Medulla oblongata (tissue), 1 donor: ENCODE measurements at regions not wholly inside any gene's neighbourhood (a gene's known extent, or its start where the extent isn't known, plus 50 kb on each side); places are given as distances from the start of the nearest gene placed in this dataset.
"Not testable (repeated sequence)": the region's sequence is repeated elsewhere in the genome, so short reads cannot be mapped to it uniquely, and the experiment has no call there.

Experiments
- DNase-seq: peaks from one replicate; pipeline ENCODE4 v3.0.0-alpha.2; 2015; ENCODE audit errors: extremely low spot score

GRCh38 chr13:63345835-63346234 lies 1930.2 kb upstream of the PCDH20 start:
- no peak for DNase-seq

DNA sequence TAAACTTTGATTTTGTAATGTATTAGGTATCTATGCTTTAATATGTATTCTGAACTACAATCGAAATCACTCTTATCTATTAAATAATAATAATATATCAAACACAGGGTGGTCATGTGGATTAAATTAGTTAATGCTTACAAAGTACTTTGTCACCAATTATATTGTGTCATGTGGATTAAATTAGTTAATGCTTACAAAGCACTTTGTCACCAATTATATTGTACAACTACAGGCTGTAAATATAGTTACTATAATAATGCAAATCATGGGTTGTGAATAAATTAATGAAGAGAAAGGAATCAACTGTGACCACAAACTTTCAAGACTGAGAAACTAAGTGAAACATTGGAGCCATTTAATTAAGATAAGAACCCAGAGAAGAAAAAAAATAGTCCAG lies 1929.1 kb upstream of the PCDH20 start:
- no peak for DNase-seq

DNA sequence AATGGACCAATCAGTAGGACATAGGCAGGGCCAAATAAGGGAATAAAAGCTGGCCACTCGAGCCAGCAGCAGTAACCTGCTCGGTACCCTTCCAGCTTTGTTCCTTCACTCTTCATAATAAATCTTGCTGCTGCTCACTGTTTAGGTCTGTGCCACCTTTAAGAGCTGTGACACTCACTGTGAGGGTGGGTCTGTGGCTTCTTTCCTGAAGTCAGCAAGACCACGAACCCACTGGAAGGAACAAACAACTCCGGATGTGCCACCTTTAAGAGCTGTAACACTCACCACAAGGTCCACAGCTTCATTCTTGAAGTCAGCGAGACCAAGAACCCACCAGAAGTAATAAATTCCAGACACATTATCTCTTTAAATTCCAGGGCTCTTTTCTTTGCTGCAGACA lies 1922.3 kb upstream of the PCDH20 start:
- DNase-seq: no peak

DNA sequence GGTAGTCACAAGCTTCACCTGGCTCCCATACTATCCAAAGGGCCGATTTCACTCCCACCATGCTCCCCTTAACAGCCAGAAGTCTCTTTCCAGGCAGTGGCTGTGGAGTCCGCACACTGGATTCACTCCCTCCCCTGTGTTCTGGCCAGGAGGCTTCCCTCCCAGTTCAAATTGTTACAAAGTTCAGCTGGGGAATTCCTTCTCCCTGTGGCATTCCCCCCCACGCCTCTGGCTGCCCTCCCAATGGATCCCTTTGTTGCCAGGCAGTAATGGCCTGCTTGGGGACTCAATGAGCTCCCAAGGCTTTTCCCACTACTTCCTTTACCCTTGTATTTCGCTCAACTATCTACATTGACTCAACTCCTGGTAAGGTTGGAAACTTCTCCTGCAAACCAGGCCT lies 1921.4 kb upstream of the PCDH20 start:
- DNase-seq: no peak

- no peak for DNase-seq
These were observed 1920.9 kb upstream of the PCDH20 start for GRCh38 chr13:63336549-63336948.

- no peak for DNase-seq
These were observed 1911.9 kb upstream of the PCDH20 start for GRCh38 chr13:63327584-63327983.

GRCh38 chr13:63323441-63323840 lies 1907.8 kb upstream of the PCDH20 start:
- no peak for DNase-seq

GRCh38 chr13:63311587-63311986 lies 1895.9 kb upstream of the PCDH20 start:
- no peak for DNase-seq

DNA sequence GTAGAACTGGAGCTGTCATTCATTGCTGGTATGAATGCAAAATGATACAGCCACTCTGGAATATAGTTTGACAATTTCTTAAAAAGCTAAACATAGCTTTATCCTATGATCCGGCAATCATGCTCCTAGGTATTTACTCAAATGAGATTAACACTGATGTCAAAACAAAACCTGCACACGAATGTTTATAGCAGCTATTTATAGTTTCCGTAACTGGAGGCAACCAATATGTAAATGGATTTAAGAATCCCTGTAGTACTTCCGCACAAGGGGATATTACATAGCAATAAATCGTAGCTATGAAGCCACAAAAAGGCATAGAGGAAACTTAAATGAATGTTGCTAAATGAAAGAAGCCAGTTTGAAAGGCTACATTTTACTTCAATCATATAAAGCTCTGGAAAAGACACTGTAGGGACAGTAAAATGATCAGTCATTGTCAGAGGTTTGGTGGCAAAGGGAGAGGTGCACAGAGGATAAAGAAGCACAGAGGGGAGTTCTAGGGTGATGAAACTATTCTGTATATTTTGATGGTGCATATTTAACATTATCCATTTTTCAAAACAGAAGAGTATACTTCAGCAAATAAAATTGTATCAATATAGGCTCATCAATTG lies 1893.0 kb upstream of the PCDH20 start:
- DNase-seq: no peak

GRCh38 chr13:63307228-63307627 lies 1891.6 kb upstream of the PCDH20 start:
- no peak for DNase-seq

DNA sequence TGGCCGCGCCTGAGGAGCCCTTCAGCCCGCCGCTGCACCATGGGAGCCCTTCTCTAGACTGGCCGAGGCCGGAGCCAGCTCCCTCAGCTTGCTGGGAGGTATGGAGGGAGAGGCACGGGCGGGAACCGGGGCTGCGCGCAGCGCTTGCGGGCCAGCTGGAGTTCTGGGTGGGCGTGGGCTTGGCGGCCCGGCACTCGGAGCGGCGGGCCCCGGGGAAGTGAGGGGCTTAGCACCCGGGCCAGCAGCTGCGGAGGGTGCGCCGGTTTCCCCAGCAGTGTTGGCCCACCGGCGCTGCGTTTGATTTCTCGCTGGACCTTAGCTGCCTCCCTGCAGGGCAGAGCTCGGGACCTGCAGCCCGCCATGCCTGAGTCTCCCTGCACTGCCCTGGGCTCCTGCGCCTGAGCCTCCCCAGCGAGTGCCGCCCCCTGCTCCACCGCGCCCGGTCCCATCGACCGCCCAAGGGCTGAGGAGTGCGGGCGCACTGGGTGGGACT lies 1890.0 kb upstream of the PCDH20 start:
- DNase-seq: no peak

DNA sequence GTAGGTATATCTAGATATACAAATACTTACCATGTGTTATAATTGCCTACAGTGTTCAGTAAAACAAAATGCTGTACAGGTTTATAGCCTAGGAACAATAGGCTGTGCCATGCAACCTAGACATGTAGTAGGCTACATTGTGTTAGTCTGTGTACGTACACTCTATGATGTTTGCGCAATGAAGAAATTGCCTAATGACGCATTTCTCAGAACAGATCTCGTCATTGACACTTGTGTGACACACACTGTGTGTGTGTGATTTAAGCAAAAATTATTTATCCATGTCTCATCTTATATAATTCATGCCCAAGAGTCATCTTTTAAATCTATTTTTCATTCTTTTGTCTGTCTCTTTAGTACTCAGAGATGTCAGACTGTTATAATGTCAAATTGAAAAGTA lies 1888.8 kb upstream of the PCDH20 start:
- DNase-seq: no peak

GRCh38 chr13:63299866-63300394 lies 1884.3 kb upstream of the PCDH20 start:
- no peak for DNase-seq

- no peak for DNase-seq
These were observed 1881.5 kb upstream of the PCDH20 start for GRCh38 chr13:63297163-63297562.

- DNase-seq: no peak
These were observed 1876.1 kb upstream of the PCDH20 start for GRCh38 chr13:63291701-63292100.

- no peak for DNase-seq
These were observed 1872.9 kb upstream of the PCDH20 start for GRCh38 chr13:63288576-63288975.

GRCh38 chr13:63287926-63288325 lies 1872.3 kb upstream of the PCDH20 start:
- no peak for DNase-seq

- no peak for DNase-seq
These were observed 1869.8 kb upstream of the PCDH20 start for GRCh38 chr13:63285426-63285825.

DNA sequence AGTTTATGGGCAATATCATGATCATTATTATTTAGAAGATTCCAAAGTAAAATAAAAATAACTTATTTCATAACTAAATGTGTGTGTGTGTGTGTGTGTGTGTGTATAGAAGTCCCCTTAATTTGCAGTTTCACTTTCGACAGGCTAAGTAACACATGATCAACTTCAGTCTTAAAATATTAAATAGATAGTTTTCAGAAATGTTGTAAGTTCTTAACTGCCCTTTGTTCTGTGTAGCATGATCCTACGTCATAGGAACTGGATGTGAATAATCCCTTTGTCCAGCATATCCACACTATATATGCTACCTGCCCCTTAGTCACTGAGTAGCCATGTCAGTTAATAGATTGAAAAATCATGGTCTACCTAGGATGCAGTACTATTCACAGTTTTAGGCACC lies 1863.5 kb upstream of the PCDH20 start:
- DNase-seq: no peak

DNA sequence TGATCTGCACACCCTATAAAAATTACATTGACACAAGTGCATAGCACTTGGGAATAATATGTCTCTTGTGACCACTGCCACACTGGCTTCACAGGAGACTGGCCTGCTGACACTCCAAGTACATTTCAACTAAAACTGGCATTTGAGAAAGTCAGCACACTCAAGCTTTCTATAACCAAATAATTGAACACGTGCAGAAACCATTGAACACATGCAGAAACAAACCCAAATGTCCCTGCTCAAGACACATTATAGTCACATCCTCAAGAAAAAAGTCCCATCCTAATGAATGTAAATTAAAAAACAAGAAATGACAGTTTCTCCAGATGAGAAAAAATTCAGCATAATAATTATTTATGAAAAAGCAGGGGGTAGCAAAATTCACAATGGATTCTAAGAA lies 1859.1 kb upstream of the PCDH20 start:
- DNase-seq: no peak

DNA sequence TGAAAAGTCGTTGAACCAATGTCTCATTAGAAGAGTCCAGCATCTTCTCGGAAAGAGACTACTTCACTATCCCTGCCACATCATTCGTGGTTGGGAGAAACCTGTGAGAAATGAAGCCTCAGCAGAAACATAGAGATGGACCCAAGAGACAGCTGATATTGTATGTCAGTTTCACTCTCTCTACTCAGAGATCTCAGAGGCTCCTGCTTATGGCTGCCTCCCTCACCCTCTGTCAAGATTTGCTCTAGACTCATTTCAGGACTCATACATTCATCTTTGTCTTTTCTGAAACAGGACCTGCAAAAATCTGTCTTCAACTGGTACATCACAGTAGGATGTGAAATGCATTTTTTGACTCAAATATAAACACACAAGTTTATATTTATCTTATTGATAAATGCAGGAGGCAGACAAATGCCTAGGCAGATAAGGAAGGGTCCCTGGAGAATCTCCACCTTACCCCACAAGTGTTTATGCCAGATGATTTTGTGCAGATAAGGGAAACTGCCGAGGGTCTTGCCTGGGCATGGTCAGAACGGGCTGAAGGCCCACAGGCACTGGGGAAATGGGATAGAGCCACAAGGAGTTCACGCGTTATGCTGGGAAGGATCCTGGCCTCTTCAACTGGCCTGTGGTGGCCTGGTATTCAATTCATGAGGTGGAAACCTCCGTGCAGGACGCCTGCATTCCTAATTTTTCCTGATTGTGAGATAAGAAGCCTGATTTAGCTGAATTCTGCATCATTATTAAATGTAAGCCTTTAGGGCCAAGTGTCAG lies 1834.0 kb upstream of the PCDH20 start:
- no peak for DNase-seq

- not testable (repeated sequence) for DNase-seq
These were observed 1821.2 kb upstream of the PCDH20 start for GRCh38 chr13:63236667-63237396.
